Smooth muscle cell (in vitro differentiated cells): ENCODE measurements at regions not wholly inside any gene's neighbourhood (a gene's known extent, or its start where the extent isn't known, plus 50 kb on each side); places are given as distances from the start of the nearest gene placed in this dataset.

Source experiments
- DNase-seq: peaks from one replicate; lab custom pipeline; 2025; ENCODE audit not compliant: unreplicated experiment; lab: John Stamatoyannopoulos, UW
- H2AFZ ChIP-seq: fragments of 200-600 bp; sonication (generic); 2 replicates; pipeline ENCODE4 v1.6.0; 2016; ENCODE audit warnings: antibody characterized with exemption, low read depth, mild to moderate bottlenecking
- H3F3A ChIP-seq: fragments of 200-600 bp; sonication (generic); 2 replicates; pipeline ENCODE4 v1.6.0; 2017; ENCODE audit warnings: antibody characterized with exemption, low read depth
- H3K27ac ChIP-seq: fragments of 200-600 bp; sonication (generic); 2 replicates; pipeline ENCODE4 v1.5.1; 2016; ENCODE audit warnings: low read depth, mild to moderate bottlenecking
- H3K27me3 ChIP-seq: fragments of 200-600 bp; sonication (generic); 2 replicates; pipeline ENCODE4 v1.6.1; 2016; ENCODE audit warnings: low read depth, mild to moderate bottlenecking
- H3K36me3 ChIP-seq: fragments of 200-600 bp; sonication (generic); 2 replicates; pipeline ENCODE4 v1.5.1; 2016; ENCODE audit warnings: low read depth
- H3K4me1 ChIP-seq: fragments of 200-600 bp; sonication (generic); 2 replicates; pipeline ENCODE4 v1.5.1; 2016; ENCODE audit warnings: low read depth
- H3K4me2 ChIP-seq: fragments of 200-600 bp; sonication (generic); 2 replicates; pipeline ENCODE4 v1.6.0; 2016; ENCODE audit warnings: mild to moderate bottlenecking
- H3K4me3 ChIP-seq: fragments of 200-600 bp; sonication (generic); 2 replicates; pipeline ENCODE4 v1.5.1; 2016; ENCODE audit warnings: mild to moderate bottlenecking
- H3K79me2 ChIP-seq: fragments of 200-600 bp; sonication (generic); 2 replicates; pipeline ENCODE4 v1.6.0; 2016; ENCODE audit warnings: low read depth, mild to moderate bottlenecking
- H3K9ac ChIP-seq: fragments of 200-600 bp; sonication (generic); 2 replicates; pipeline ENCODE4 v1.6.0; 2016; ENCODE audit warnings: low read depth
- H3K9me3 ChIP-seq: fragments of 200-600 bp; sonication (generic); replicated peaks from 2 replicates; pipeline ENCODE4 v1.5.1; 2016; ENCODE audit warnings: low read depth
- H4K20me1 ChIP-seq: fragments of 200-600 bp; sonication (generic); 2 replicates; pipeline ENCODE4 v1.6.0; 2016; ENCODE audit warnings: low read depth
- CTCF ChIP-seq: fragments of 200-600 bp; sonication (generic); IDR thresholded peaks from 2 replicates; pipeline ENCODE4 v1.5.1; 2017; ENCODE audit warnings: borderline replicate concordance, mild to moderate bottlenecking, antibody characterized with exemption; ENCODE audit not compliant: insufficient read depth, poor library complexity, severe bottlenecking
- WGBS: methylation state at CpG from one replicate; pipeline ENCODE4 v1.1.7; 2016; ENCODE audit warnings: low lambda C conversion rate; 5-methylcytosine and 5-hydroxymethylcytosine counted together

GRCh38 chr2:37867166-37867565, 57.9 kb upstream of the RMDN2 start:
- Histone ChIP-seq H2AFZ (no peak overlapping the region), H3K79me2 (no peaks in the 10 kb centered on the region), H3K36me3 (no peaks in the 10 kb centered on the region), H3K4me3 (no peak overlapping the region), H3K27ac (no peak overlapping the region), H3K9me3 (no peaks in the 10 kb centered on the region), H3K9ac (no peak overlapping the region), H3K27me3 (peaks cover 12% of the 10 kb centered on the region), H4K20me1 (no peaks in the 10 kb centered on the region), H3F3A (peaks cover 14% of the 10 kb centered on the region), H3K4me1 (peaks cover 12% of the 10 kb centered on the region), H3K4me2 (no peak overlapping the region)
- DNase-seq: no peak
- no peak for TF ChIP-seq CTCF
- 96% methylated on average over 2 of the region's 2 CpGs for WGBS

GRCh38 chr2:37868866-37869265, 56.2 kb upstream of the RMDN2 start:
- no peak overlapping the region for H3K4me3 ChIP-seq
- no peak overlapping the region for H3K9ac ChIP-seq
- no peaks in the 10 kb centered on the region for H3K9me3 ChIP-seq
- WGBS: 45% methylated on average over 2 of the region's 2 CpGs
- no peak overlapping the region for H2AFZ ChIP-seq
- H3K27ac ChIP-seq: no peak overlapping the region
- DNase-seq: no peak
- peaks cover 2% of the 10 kb centered on the region for H3K27me3 ChIP-seq
- H3K79me2 ChIP-seq: no peaks in the 10 kb centered on the region
- no peak for TF ChIP-seq CTCF
- H3K4me1 ChIP-seq: peaks cover 16% of the 10 kb centered on the region
- no peaks in the 10 kb centered on the region for H3K36me3 ChIP-seq
- peaks cover 18% of the 10 kb centered on the region for H3F3A ChIP-seq
- no peak overlapping the region for H3K4me2 ChIP-seq
- no peaks in the 10 kb centered on the region for H4K20me1 ChIP-seq

GRCh38 chr2:37869304-37869703, 55.8 kb upstream of the RMDN2 start:
- Histone ChIP-seq H3K4me2 (no peak overlapping the region), H3K9me3 (no peaks in the 10 kb centered on the region), H3K4me3 (no peak overlapping the region), H3K36me3 (no peaks in the 10 kb centered on the region), H3K4me1 (peaks cover 16% of the 10 kb centered on the region), H3K27ac (no peak overlapping the region), H3K9ac (no peak overlapping the region), H3K27me3 (no peaks in the 10 kb centered on the region), H3K79me2 (no peaks in the 10 kb centered on the region), H2AFZ (no peak overlapping the region), H3F3A (peaks cover 18% of the 10 kb centered on the region), H4K20me1 (no peaks in the 10 kb centered on the region)
- no peak for TF ChIP-seq CTCF
- no peak for DNase-seq
- WGBS: 85% methylated on average over 2 of the region's 2 CpGs

GRCh38 chr2:37869771-37870170, 55.3 kb upstream of the RMDN2 start:
- no peak overlapping the region for H3K27ac ChIP-seq
- no peak for DNase-seq
- H3K9me3 ChIP-seq: no peaks in the 10 kb centered on the region
- H3F3A ChIP-seq: peaks cover 18% of the 10 kb centered on the region
- H3K36me3 ChIP-seq: no peaks in the 10 kb centered on the region
- WGBS: 84% methylated on average over 1 of the region's 1 CpG
- H3K4me3 ChIP-seq: no peak overlapping the region
- no peaks in the 10 kb centered on the region for H4K20me1 ChIP-seq
- H3K27me3 ChIP-seq: no peaks in the 10 kb centered on the region
- no peak for TF ChIP-seq CTCF
- no peak overlapping the region for H3K9ac ChIP-seq
- peaks cover 16% of the 10 kb centered on the region for H3K4me1 ChIP-seq
- H2AFZ ChIP-seq: no peak overlapping the region
- no peak overlapping the region for H3K4me2 ChIP-seq
- H3K79me2 ChIP-seq: no peaks in the 10 kb centered on the region
